Naive thymus-derived CD4-positive, alpha-beta T cell (primary cell): ENCODE measurements at regions not wholly inside any gene's neighbourhood (a gene's known extent, or its start where the extent isn't known, plus 50 kb on each side); places are given as distances from the start of the nearest gene placed in this dataset.

Source experiments
- ATAC-seq: fragments of 150-1000 bp; cut with Tn5 transposase; 2 replicates; pipeline ENCODE4 v1.10.0; 2021; ENCODE audit warnings: mild to moderate bottlenecking, moderate library complexity
- CTCF ChIA-PET: fragments of 350-600 bp; sonication (Branson Sonifier 250); formaldehyde crosslinking; loops from one replicate; lab custom pipeline; 2021; ENCODE audit warnings: antibody characterized with exemption; lab: Charles Lee
- POLR2A ChIA-PET: fragments of 350-600 bp; sonication (Branson Sonifier 250); formaldehyde crosslinking; loops from one replicate; lab custom pipeline; 2021; ENCODE audit warnings: antibody characterized with exemption, inconsistent platforms; lab: Charles Lee
- DNase-seq, 9 donors: peaks; one replicate each; pipeline versions ENCODE4 v3.0.0 to v3.0.0-alpha.2; 2020 to 2022; ENCODE audit warnings: mixed read lengths in 1 of 9
- H3K27ac ChIP-seq: one replicate; pipeline ENCODE4 v1.7.0; 2013; ENCODE audit warnings: mild to moderate bottlenecking, low read depth, low read length, moderate library complexity
- H3K27me3 ChIP-seq, 2 donors: one replicate each; pipeline ENCODE4 v1.7.0; 2013; ENCODE audit warnings: low read length in 2 of 2, mild to moderate bottlenecking in 2 of 2, moderate library complexity in 2 of 2; ENCODE audit not compliant: control insufficient read depth in 2 of 2, insufficient read depth in 2 of 2
- H3K36me3 ChIP-seq, 3 experiments: 1 replicate in 2 of 3; 2 replicates in 1 of 3; pipeline ENCODE4 v1.7.0; 2013; ENCODE audit warnings: low read length in 3 of 3, mild to moderate bottlenecking in 3 of 3, moderate library complexity in 1 of 3; ENCODE audit not compliant: insufficient read depth in 3 of 3, control insufficient read depth in 2 of 3
- H3K4me1 ChIP-seq, 2 donors: one replicate each; pipeline ENCODE4 v1.7.0; 2013; ENCODE audit warnings: low read length in 2 of 2, mild to moderate bottlenecking in 2 of 2, moderate library complexity in 1 of 2; ENCODE audit not compliant: control insufficient read depth in 2 of 2, insufficient read depth in 2 of 2
- H3K4me3 ChIP-seq: 2 replicates; pipeline ENCODE4 v1.7.0; 2013; ENCODE audit warnings: mild to moderate bottlenecking, low read length
- H3K9me3 ChIP-seq, 3 experiments: 1 replicate in 2 of 3; 2 replicates in 1 of 3; pipeline ENCODE4 v1.7.0; 2013; ENCODE audit warnings: low read length in 3 of 3; ENCODE audit not compliant: control insufficient read depth in 2 of 3
- H3K27ac Mint-ChIP-seq, 9 donors: one replicate each; pipeline ENCODE4 v1.8.0; 2020 to 2022; ENCODE audit warnings: mixed read lengths in 9 of 9, mild to moderate bottlenecking in 8 of 9, moderate library complexity in 5 of 9, inconsistent platforms in 2 of 9
- H3K27me3 Mint-ChIP-seq, 5 donors: one replicate each; pipeline ENCODE4 v1.8.0; 2021 to 2022; ENCODE audit warnings: mixed read lengths in 5 of 5, mild to moderate bottlenecking in 1 of 5
- H3K36me3 Mint-ChIP-seq, 5 donors: one replicate each; pipeline ENCODE4 v1.8.0; 2020 to 2022; ENCODE audit warnings: mixed read lengths in 5 of 5, mild to moderate bottlenecking in 3 of 5, inconsistent platforms in 1 of 5
- H3K4me1 Mint-ChIP-seq, 7 donors: one replicate each; pipeline ENCODE4 v1.8.0; 2020 to 2022; ENCODE audit warnings: mixed read lengths in 7 of 7, mild to moderate bottlenecking in 3 of 7, inconsistent platforms in 1 of 7
- H3K4me3 Mint-ChIP-seq, 10 donors: one replicate each; pipeline ENCODE4 v1.8.0; 2020 to 2022; ENCODE audit warnings: mild to moderate bottlenecking in 10 of 10, mixed read lengths in 10 of 10, moderate library complexity in 6 of 10, inconsistent platforms in 2 of 10
- H3K9me3 Mint-ChIP-seq, 11 donors: one replicate each; pipeline ENCODE4 v1.8.0; 2020 to 2022; ENCODE audit warnings: mixed read lengths in 11 of 11, mild to moderate bottlenecking in 4 of 11, inconsistent platforms in 1 of 11, moderate library complexity in 1 of 11
- intact Hi-C, 2 donors: fragments of 100-400 bp; cut with micrococcal nuclease; formaldehyde crosslinking; loops; one replicate each; pipeline ENCODE4 v1.15.1; 2023

- intact Hi-C loops: no loop called here
- no peaks in the 10 kb centered on the region for H3K27me3 Mint-ChIP-seq
- Histone ChIP-seq H3K36me3 (no peaks in the 10 kb centered on the region), H3K9me3 (no peaks in the 10 kb centered on the region), H3K4me1 (no peaks in the 10 kb centered on the region), H3K27me3 (no peaks in the 10 kb centered on the region), H3K4me3 (no peak overlapping the region), H3K27ac (no peak overlapping the region)
- ATAC-seq (no peak), DNase-seq (no peak)
- CTCF ChIA-PET: no interaction called here
- peaks cover 3 to 29% (median 11%) of the 10 kb centered on the region in 11 donors for H3K9me3 Mint-ChIP-seq
- no peaks in the 10 kb centered on the region for H3K36me3 Mint-ChIP-seq
- H3K4me1 Mint-ChIP-seq: no peaks in the 10 kb centered on the region
- H3K4me3 Mint-ChIP-seq: no peak overlapping the region
- H3K27ac Mint-ChIP-seq: no peak overlapping the region
- POLR2A ChIA-PET: no interaction called here
Observed at GRCh38 chr14:27389402-27389801, 791.6 kb upstream of the NOVA1 start.

- no peak for DNase-seq
- no peaks in the 10 kb centered on the region for H3K4me1 Mint-ChIP-seq
- H3K36me3 ChIP-seq: no peaks in the 10 kb centered on the region
- no peaks in the 10 kb centered on the region for H3K9me3 ChIP-seq
- no peak overlapping the region for H3K4me3 Mint-ChIP-seq
- ChIA-PET CTCF (no interaction called here), POLR2A (no interaction called here)
- H3K36me3 Mint-ChIP-seq: no peaks in the 10 kb centered on the region
- H3K27me3 Mint-ChIP-seq: no peaks in the 10 kb centered on the region
- H3K4me3 ChIP-seq: no peak overlapping the region
- no peaks in the 10 kb centered on the region for H3K4me1 ChIP-seq
- intact Hi-C loops: no loop called here
- H3K27ac ChIP-seq: no peak overlapping the region
- H3K27me3 ChIP-seq: no peaks in the 10 kb centered on the region
- H3K9me3 Mint-ChIP-seq: peaks cover 3 to 30% (median 9%) of the 10 kb centered on the region in 11 donors
- ATAC-seq: no peak
- no peak overlapping the region for H3K27ac Mint-ChIP-seq
Observed at GRCh38 chr14:27390155-27390554, 792.3 kb upstream of the NOVA1 start.

GRCh38 chr14:27391331-27391730 lies 793.5 kb upstream of the NOVA1 start:
- Mint-ChIP-seq H3K36me3 (no peaks in the 10 kb centered on the region), H3K9me3 (peaks cover 3 to 30% (median 8%) of the 10 kb centered on the region in 11 donors), H3K27ac (no peak overlapping the region), H3K27me3 (no peaks in the 10 kb centered on the region), H3K4me1 (no peaks in the 10 kb centered on the region), H3K4me3 (no peak overlapping the region)
- Histone ChIP-seq H3K36me3 (no peaks in the 10 kb centered on the region), H3K27me3 (no peaks in the 10 kb centered on the region), H3K4me1 (no peaks in the 10 kb centered on the region), H3K27ac (no peak overlapping the region), H3K9me3 (no peaks in the 10 kb centered on the region), H3K4me3 (no peak overlapping the region)
- ChIA-PET POLR2A (no interaction called here), CTCF (no interaction called here)
- ATAC-seq: no peak
- no peak for DNase-seq
- intact Hi-C loops: no loop called here

GRCh38 chr14:27392153-27392552 lies 794.3 kb upstream of the NOVA1 start:
- Histone ChIP-seq H3K4me3 (no peak overlapping the region), H3K4me1 (no peaks in the 10 kb centered on the region), H3K27ac (no peak overlapping the region), H3K36me3 (no peaks in the 10 kb centered on the region), H3K27me3 (no peaks in the 10 kb centered on the region), H3K9me3 (no peaks in the 10 kb centered on the region)
- Mint-ChIP-seq H3K9me3 (peaks cover 0 to 30% (median 8%) of the 10 kb centered on the region in 11 donors), H3K4me1 (no peaks in the 10 kb centered on the region), H3K27ac (no peak overlapping the region), H3K36me3 (no peaks in the 10 kb centered on the region), H3K4me3 (no peak overlapping the region), H3K27me3 (no peaks in the 10 kb centered on the region)
- no peak for DNase-seq
- intact Hi-C loops: no loop called here
- ChIA-PET POLR2A (no interaction called here), CTCF (no interaction called here)
- no peak for ATAC-seq

- H3K9me3 ChIP-seq: no peaks in the 10 kb centered on the region
Observed at GRCh38 chr14:27409944-27410343, 812.1 kb upstream of the NOVA1 start.

GRCh38 chr14:27410981-27411380 lies 813.1 kb upstream of the NOVA1 start:
- CTCF ChIA-PET: no interaction called here
- POLR2A ChIA-PET: no interaction called here
- Histone ChIP-seq H3K4me1 (no peaks in the 10 kb centered on the region), H3K27ac (no peak overlapping the region), H3K9me3 (no peaks in the 10 kb centered on the region), H3K4me3 (no peak overlapping the region), H3K36me3 (no peaks in the 10 kb centered on the region), H3K27me3 (no peaks in the 10 kb centered on the region)
- ATAC-seq (no peak), DNase-seq (no peak)
- Mint-ChIP-seq H3K27ac (no peak overlapping the region), H3K4me3 (no peak overlapping the region), H3K4me1 (no peaks in the 10 kb centered on the region), H3K36me3 (no peaks in the 10 kb centered on the region), H3K9me3 (peaks cover 0 to 17% (median 8%) of the 10 kb centered on the region in 11 donors), H3K27me3 (no peaks in the 10 kb centered on the region)
- intact Hi-C loops: loop anchor here in 1 of 2 donors (2.0 kb wide), 1 partner anchor 40 kb away; no protein-coding TSS in a partner anchor

More at GRCh38 chr14:27409944-27410343, 812.1 kb upstream of the NOVA1 start:
- ChIA-PET CTCF (no interaction called here), POLR2A (no interaction called here)
- H3K9me3 Mint-ChIP-seq: peaks cover 0 to 17% (median 8%) of the 10 kb centered on the region in 11 donors
- ATAC-seq: no peak
- H3K27ac Mint-ChIP-seq: no peak overlapping the region
- H3K27me3 Mint-ChIP-seq: no peaks in the 10 kb centered on the region
- Histone ChIP-seq H3K4me1 (no peaks in the 10 kb centered on the region), H3K4me3 (no peak overlapping the region), H3K27me3 (no peaks in the 10 kb centered on the region), H3K27ac (no peak overlapping the region), H3K36me3 (no peaks in the 10 kb centered on the region)
- H3K4me3 Mint-ChIP-seq: no peak overlapping the region
- DNase-seq: no peak
- intact Hi-C loops: loop anchor here in 1 of 2 donors (2.0 kb wide), 1 partner anchor 41 kb away; no protein-coding TSS in a partner anchor
- H3K4me1 Mint-ChIP-seq: no peaks in the 10 kb centered on the region
- H3K36me3 Mint-ChIP-seq: no peaks in the 10 kb centered on the region

GRCh38 chr14:27427796-27428195 lies 830.0 kb upstream of the NOVA1 start:
- H3K27me3 ChIP-seq: no peaks in the 10 kb centered on the region
- ATAC-seq (no peak), DNase-seq (no peak)
- H3K27ac ChIP-seq: no peak overlapping the region
- H3K4me1 Mint-ChIP-seq: no peaks in the 10 kb centered on the region
- no peak overlapping the region for H3K27ac Mint-ChIP-seq
- H3K4me1 ChIP-seq: no peaks in the 10 kb centered on the region
- no peak overlapping the region for H3K4me3 ChIP-seq
- no peaks in the 10 kb centered on the region for H3K27me3 Mint-ChIP-seq
- H3K9me3 Mint-ChIP-seq: peaks cover 0 to 16% (median 6%) of the 10 kb centered on the region in 11 donors
- no peaks in the 10 kb centered on the region for H3K36me3 Mint-ChIP-seq
- H3K4me3 Mint-ChIP-seq: no peak overlapping the region
- intact Hi-C loops: no loop called here
- CTCF ChIA-PET: no interaction called here
- H3K36me3 ChIP-seq: no peaks in the 10 kb centered on the region
- POLR2A ChIA-PET: no interaction called here
- H3K9me3 ChIP-seq: no peaks in the 10 kb centered on the region
